OCI-LY7 (cell line): ENCODE measurements at regions not wholly inside any gene's neighbourhood (a gene's known extent, or its start where the extent isn't known, plus 50 kb on each side); places are given as distances from the start of the nearest gene placed in this dataset.

ENCODE experiments used
- BruUV-seq: library from RNA; stranded (reverse); fragments of 400-500 nt; replicated peaks from 2 replicates; lab custom pipeline; 2021; lab: Mats Ljungman, UMichigan
- CTCF ChIA-PET: fragments of 300-600 bp; sonication (Branson Sonifier 250); formaldehyde crosslinking; loops from one replicate; lab custom pipeline; 2022; ENCODE audit warnings: antibody characterized with exemption; ENCODE audit not compliant: unreplicated experiment; lab: Charles Lee
- POLR2A ChIA-PET: fragments of 300-600 bp; sonication (Branson Sonifier 250); formaldehyde crosslinking; loops from one replicate; lab custom pipeline; 2022; ENCODE audit warnings: antibody characterized with exemption; lab: Charles Lee
- DNase-seq: peaks from one replicate; pipeline ENCODE4 v3.0.0-alpha.2; 2015; ENCODE audit warnings: low spot score
- H2AFZ ChIP-seq: fragments of 200-600 bp; sonication (generic), shearing (Covaris generic); 2 replicates; pipeline ENCODE4 v1.6.1; 2014; ENCODE audit warnings: mild to moderate bottlenecking, antibody characterized with exemption, low read length, moderate library complexity
- H3K27ac ChIP-seq: fragments of 200-600 bp; sonication (generic); 2 replicates; pipeline ENCODE4 v1.5.1; 2014; ENCODE audit warnings: mixed run types, low read depth, mild to moderate bottlenecking, moderate library complexity, low read length, inconsistent platforms; ENCODE audit not compliant: poor library complexity, severe bottlenecking
- H3K36me3 ChIP-seq: fragments of 200-600 bp; sonication (generic); 2 replicates; pipeline ENCODE4 v1.6.1; 2014; ENCODE audit warnings: mild to moderate bottlenecking, antibody characterized with exemption, low read length, moderate library complexity, mixed read lengths; ENCODE audit not compliant: insufficient read depth
- H3K4me1 ChIP-seq: fragments of 200-600 bp; sonication (generic); 2 replicates; pipeline ENCODE4 v1.5.1; 2014; ENCODE audit warnings: mild to moderate bottlenecking, low read length; ENCODE audit not compliant: insufficient read depth, poor library complexity, severe bottlenecking
- H3K4me2 ChIP-seq: fragments of 200-600 bp; sonication (generic); 2 replicates; pipeline ENCODE4 v1.6.1; 2014; ENCODE audit warnings: mild to moderate bottlenecking, low read length
- H3K4me3 ChIP-seq: fragments of 200-600 bp; sonication (generic); 2 replicates; pipeline ENCODE4 v1.5.1; 2014; ENCODE audit warnings: mild to moderate bottlenecking, low read depth, low read length; ENCODE audit not compliant: poor library complexity, severe bottlenecking
- H3K79me2 ChIP-seq: fragments of 200-600 bp; sonication (generic); 2 replicates; pipeline ENCODE4 v1.6.1; 2016; ENCODE audit warnings: low read depth, mild to moderate bottlenecking, low read length, moderate library complexity, mixed read lengths; ENCODE audit not compliant: insufficient read depth
- H3K9me2 ChIP-seq: fragments of 200-600 bp; sonication (generic); 2 replicates; pipeline ENCODE4 v1.6.1; 2016; ENCODE audit warnings: mild to moderate bottlenecking, low read length, mixed read lengths; ENCODE audit not compliant: insufficient read depth
- H3K9me3 ChIP-seq: fragments of 200-600 bp; sonication (generic); 2 replicates; pipeline ENCODE4 v1.6.1; 2014; ENCODE audit warnings: mild to moderate bottlenecking, mixed run types, low read length, mixed read lengths
- H4K20me1 ChIP-seq: fragments of 200-600 bp; sonication (generic); 2 replicates; pipeline ENCODE4 v1.6.1; 2014; ENCODE audit warnings: mild to moderate bottlenecking, antibody characterized with exemption, low read length, moderate library complexity, mixed read lengths; ENCODE audit not compliant: insufficient read depth
- EZH2phosphoT487 ChIP-seq: fragments of 200-600 bp; sonication (generic); IDR thresholded peaks from 2 replicates; pipeline ENCODE4 v1.6.1; 2018; ENCODE audit warnings: low read depth, borderline replicate concordance, mild to moderate bottlenecking, mixed run types, antibody characterized with exemption, low read length, moderate library complexity, mixed read lengths
- intact Hi-C: fragments of 100-400 bp; cut with micrococcal nuclease; formaldehyde crosslinking; loops from one replicate; pipeline ENCODE4 v1.10.0; 2022; ENCODE audit not compliant: unreplicated experiment
- TF ChIP-seq, protein P1 (sequence below): fragments of 200-600 bp; sonication (generic); conservative IDR thresholded peaks from 2 replicates; pipeline ENCODE4 v1.5.1; 2014; ENCODE audit warnings: mild to moderate bottlenecking, antibody characterized with exemption, low read length, moderate library complexity, mixed read lengths

DNA sequence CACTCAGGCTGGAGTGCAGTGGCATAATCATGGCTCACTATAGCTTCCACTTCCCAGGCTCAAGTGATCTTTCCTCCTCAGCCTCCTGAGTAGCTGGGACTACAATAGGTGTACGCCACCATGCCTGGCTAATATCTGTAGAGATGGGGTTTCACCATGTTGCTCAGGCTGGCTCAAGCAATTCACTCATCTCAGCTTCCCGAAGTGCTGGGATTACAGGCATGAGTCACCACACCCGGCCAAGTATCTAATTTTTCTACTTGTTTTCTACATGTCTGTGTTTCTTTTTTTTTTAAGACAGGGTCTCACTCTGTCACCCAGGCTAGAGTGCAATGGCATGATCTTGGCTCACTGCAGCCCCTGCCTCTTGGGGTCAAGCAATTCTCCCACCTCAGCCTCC lies 119.7 kb upstream of the MED13L start:
- no peak overlapping the region for H2AFZ ChIP-seq
- H3K79me2 ChIP-seq: no peaks in the 10 kb centered on the region
- H3K36me3 ChIP-seq: no peaks in the 10 kb centered on the region
- TF ChIP-seq EZH2phosphoT487: no peak
- TF ChIP-seq, protein P1, sequence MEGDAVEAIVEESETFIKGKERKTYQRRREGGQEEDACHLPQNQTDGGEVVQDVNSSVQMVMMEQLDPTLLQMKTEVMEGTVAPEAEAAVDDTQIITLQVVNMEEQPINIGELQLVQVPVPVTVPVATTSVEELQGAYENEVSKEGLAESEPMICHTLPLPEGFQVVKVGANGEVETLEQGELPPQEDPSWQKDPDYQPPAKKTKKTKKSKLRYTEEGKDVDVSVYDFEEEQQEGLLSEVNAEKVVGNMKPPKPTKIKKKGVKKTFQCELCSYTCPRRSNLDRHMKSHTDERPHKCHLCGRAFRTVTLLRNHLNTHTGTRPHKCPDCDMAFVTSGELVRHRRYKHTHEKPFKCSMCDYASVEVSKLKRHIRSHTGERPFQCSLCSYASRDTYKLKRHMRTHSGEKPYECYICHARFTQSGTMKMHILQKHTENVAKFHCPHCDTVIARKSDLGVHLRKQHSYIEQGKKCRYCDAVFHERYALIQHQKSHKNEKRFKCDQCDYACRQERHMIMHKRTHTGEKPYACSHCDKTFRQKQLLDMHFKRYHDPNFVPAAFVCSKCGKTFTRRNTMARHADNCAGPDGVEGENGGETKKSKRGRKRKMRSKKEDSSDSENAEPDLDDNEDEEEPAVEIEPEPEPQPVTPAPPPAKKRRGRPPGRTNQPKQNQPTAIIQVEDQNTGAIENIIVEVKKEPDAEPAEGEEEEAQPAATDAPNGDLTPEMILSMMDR: no peak
- no peak overlapping the region for H3K4me3 ChIP-seq
- DNase-seq: no peak
- ChIA-PET POLR2A (interaction anchor here (0.6 kb wide), 1 partner anchor 43 kb away, joined by 3 read pairs; no protein-coding TSS in a partner anchor), CTCF (no interaction called here)
- H3K4me2 ChIP-seq: no peak overlapping the region
- H3K9me2 ChIP-seq: no peaks in the 10 kb centered on the region
- no peaks in the 10 kb centered on the region for H4K20me1 ChIP-seq
- intact Hi-C loops: no loop called here
- H3K4me1 ChIP-seq: no peaks in the 10 kb centered on the region
- H3K27ac ChIP-seq: no peak overlapping the region
- BruUV-seq: no TSS peak
- peaks cover 8% of the 10 kb centered on the region for H3K9me3 ChIP-seq

DNA sequence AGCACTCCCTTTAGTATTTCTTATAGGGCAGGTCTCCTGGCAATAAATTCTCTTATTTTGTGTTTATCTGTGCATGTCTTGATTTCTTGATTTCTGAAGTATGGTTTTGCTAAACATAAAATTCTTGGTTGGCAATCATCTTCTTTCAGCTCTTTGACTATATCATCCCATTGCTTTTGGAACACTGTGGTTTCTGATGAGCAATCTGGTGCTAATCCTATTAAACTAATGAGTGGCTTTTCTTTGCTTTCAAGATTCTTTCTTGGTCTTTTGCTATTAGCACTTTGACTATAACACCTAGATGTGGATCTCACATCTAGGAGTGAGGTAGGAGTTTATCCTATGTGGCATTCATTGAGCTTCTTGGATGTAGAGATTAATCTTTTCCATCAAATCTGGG lies 120.7 kb upstream of the MED13L start:
- H3K9me3 ChIP-seq: peaks cover 8% of the 10 kb centered on the region
- ChIA-PET POLR2A (interaction anchor here (0.7 kb wide), 1 partner anchor 170 kb away, joined by 4 read pairs; no protein-coding TSS in a partner anchor), CTCF (no interaction called here)
- no peak overlapping the region for H3K4me3 ChIP-seq
- H3K27ac ChIP-seq: no peak overlapping the region
- H2AFZ ChIP-seq: no peak overlapping the region
- H3K79me2 ChIP-seq: no peaks in the 10 kb centered on the region
- no TSS peak for BruUV-seq
- H4K20me1 ChIP-seq: no peaks in the 10 kb centered on the region
- H3K9me2 ChIP-seq: no peaks in the 10 kb centered on the region
- H3K4me2 ChIP-seq: no peak overlapping the region
- intact Hi-C loops: no loop called here
- no peak for TF ChIP-seq EZH2phosphoT487
- TF ChIP-seq, protein P1: no peak
- H3K36me3 ChIP-seq: no peaks in the 10 kb centered on the region
- DNase-seq: no peak
- no peaks in the 10 kb centered on the region for H3K4me1 ChIP-seq

DNA sequence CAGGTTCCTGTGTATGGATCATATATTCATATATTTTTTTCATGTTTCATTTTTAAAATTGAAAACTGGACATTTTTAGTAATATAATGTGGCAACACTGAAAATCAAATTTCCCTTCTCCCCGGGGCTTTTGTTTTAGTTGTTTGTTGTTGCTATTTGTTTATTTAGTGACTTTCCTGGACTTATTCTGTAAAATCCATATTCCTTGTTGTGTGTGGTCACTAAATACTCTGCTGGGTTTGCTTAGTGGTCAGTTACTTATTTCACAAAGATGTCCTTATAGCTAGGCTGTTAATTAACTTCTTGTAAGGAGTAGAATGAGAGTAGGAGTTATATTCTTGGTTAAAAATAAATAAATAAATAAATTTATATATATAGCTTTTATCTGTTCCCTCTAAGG lies 121.6 kb upstream of the MED13L start:
- H3K27ac ChIP-seq: no peak overlapping the region
- peaks cover 8% of the 10 kb centered on the region for H3K9me3 ChIP-seq
- DNase-seq: no peak
- BruUV-seq: no TSS peak
- H3K4me2 ChIP-seq: no peak overlapping the region
- H3K36me3 ChIP-seq: no peaks in the 10 kb centered on the region
- H3K4me1 ChIP-seq: no peaks in the 10 kb centered on the region
- H3K9me2 ChIP-seq: no peaks in the 10 kb centered on the region
- TF ChIP-seq, protein P1: no peak
- TF ChIP-seq EZH2phosphoT487: no peak
- no peaks in the 10 kb centered on the region for H4K20me1 ChIP-seq
- H2AFZ ChIP-seq: no peak overlapping the region
- no peaks in the 10 kb centered on the region for H3K79me2 ChIP-seq
- intact Hi-C loops: no loop called here
- ChIA-PET CTCF (no interaction called here), POLR2A (no interaction called here)
- H3K4me3 ChIP-seq: no peak overlapping the region
